ENCODE measurements at regions not wholly inside any gene's neighbourhood (a gene's known extent, or its start where the extent isn't known, plus 50 kb on each side); places are given as distances from the start of the nearest gene placed in this dataset.

GRCh38 chr13:44817131-44817671, 172.1 kb downstream of the NUFIP1 start:
- TF ChIP-seq MECOM (CRISPR knock-in tag; IDR thresholded peaks at IDR 0.05) (no peak), NRF1 (conservative IDR thresholded peaks at IDR 0.05 in 1 of 2, IDR thresholded peaks at IDR 0.05 in 1 of 2) (no peak), POLR3A (IDR thresholded peaks at IDR 0.05; ENCODE audit: borderline replicate concordance, extremely low read depth, insufficient read depth, insufficient read length) (no peak), NR3C1 (CRISPR knock-in tag; IDR thresholded peaks at IDR 0.05) (no peak), CTCF (IDR thresholded peaks at IDR 0.05 in 2 of 3, conservative IDR thresholded peaks at IDR 0.05 in 1 of 3; ENCODE audit: insufficient read depth in 2 of 3, low read depth in 1 of 3, low read length in 3 of 3) (no peak), FOXO4 (CRISPR knock-in tag; IDR thresholded peaks at IDR 0.05) (no peak), EZH2 (IDR thresholded peaks at IDR 0.05; ENCODE audit: borderline replicate concordance, low read depth, low read length) (no peak), JUN (IDR thresholded peaks at IDR 0.05; ENCODE audit: borderline replicate concordance, low read depth, low read length) (no peak), JUN (CRISPR knock-in tag; IDR thresholded peaks at IDR 0.05; ENCODE audit: borderline replicate concordance) (no peak), NONO (IDR thresholded peaks at IDR 0.05; ENCODE audit: low read depth in 2 of 2, low read length in 1 of 2) (no peak), POLR2A (conservative IDR thresholded peaks at IDR 0.05) (no peak), KLF6 (CRISPR knock-in tag; IDR thresholded peaks at IDR 0.05; ENCODE audit: borderline replicate concordance) (no peak)
- TF ChIP-seq, protein P1, sequence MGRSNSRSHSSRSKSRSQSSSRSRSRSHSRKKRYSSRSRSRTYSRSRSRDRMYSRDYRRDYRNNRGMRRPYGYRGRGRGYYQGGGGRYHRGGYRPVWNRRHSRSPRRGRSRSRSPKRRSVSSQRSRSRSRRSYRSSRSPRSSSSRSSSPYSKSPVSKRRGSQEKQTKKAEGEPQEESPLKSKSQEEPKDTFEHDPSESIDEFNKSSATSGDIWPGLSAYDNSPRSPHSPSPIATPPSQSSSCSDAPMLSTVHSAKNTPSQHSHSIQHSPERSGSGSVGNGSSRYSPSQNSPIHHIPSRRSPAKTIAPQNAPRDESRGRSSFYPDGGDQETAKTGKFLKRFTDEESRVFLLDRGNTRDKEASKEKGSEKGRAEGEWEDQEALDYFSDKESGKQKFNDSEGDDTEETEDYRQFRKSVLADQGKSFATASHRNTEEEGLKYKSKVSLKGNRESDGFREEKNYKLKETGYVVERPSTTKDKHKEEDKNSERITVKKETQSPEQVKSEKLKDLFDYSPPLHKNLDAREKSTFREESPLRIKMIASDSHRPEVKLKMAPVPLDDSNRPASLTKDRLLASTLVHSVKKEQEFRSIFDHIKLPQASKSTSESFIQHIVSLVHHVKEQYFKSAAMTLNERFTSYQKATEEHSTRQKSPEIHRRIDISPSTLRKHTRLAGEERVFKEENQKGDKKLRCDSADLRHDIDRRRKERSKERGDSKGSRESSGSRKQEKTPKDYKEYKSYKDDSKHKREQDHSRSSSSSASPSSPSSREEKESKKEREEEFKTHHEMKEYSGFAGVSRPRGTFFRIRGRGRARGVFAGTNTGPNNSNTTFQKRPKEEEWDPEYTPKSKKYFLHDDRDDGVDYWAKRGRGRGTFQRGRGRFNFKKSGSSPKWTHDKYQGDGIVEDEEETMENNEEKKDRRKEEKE (IDR thresholded peaks at IDR 0.05; ENCODE audit: borderline replicate concordance in 1 of 2, control insufficient read depth in 1 of 2, low read depth in 2 of 2, low read length in 1 of 2) = no peak
